ENCODE measurements at regions not wholly inside any gene's neighbourhood (a gene's known extent, or its start where the extent isn't known, plus 50 kb on each side); places are given as distances from the start of the nearest gene placed in this dataset.

DNA sequence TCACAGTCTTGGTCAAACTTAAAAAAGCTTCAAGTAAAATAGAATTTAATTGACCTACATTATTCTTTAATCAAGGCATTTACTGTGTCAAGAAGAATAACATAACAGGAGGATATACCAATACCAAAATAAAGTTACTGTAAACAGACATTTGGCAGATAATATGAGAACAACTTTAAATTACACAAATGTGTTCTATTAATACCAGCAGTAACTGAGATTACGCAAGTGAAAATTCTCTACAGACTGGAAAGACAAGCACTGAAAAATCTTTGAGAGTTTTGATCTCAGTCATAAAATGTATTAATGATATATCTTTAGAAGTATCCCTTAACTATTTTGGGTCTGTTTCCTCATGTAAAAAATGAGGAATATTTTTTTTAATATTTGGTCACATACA lies 169.2 kb upstream of the SOX5 start:
- TF ChIP-seq, protein P1, sequence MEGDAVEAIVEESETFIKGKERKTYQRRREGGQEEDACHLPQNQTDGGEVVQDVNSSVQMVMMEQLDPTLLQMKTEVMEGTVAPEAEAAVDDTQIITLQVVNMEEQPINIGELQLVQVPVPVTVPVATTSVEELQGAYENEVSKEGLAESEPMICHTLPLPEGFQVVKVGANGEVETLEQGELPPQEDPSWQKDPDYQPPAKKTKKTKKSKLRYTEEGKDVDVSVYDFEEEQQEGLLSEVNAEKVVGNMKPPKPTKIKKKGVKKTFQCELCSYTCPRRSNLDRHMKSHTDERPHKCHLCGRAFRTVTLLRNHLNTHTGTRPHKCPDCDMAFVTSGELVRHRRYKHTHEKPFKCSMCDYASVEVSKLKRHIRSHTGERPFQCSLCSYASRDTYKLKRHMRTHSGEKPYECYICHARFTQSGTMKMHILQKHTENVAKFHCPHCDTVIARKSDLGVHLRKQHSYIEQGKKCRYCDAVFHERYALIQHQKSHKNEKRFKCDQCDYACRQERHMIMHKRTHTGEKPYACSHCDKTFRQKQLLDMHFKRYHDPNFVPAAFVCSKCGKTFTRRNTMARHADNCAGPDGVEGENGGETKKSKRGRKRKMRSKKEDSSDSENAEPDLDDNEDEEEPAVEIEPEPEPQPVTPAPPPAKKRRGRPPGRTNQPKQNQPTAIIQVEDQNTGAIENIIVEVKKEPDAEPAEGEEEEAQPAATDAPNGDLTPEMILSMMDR (IDR thresholded peaks at IDR 0.05; ENCODE audit: insufficient read depth, low read length), result no peak
- TF ChIP-seq GABPA (IDR thresholded peaks at IDR 0.05; ENCODE audit: low read depth) (no peak), POLR2AphosphoS5 (IDR thresholded peaks at IDR 0.05; ENCODE audit: low read depth) (no peak), REST (IDR thresholded peaks at IDR 0.05; ENCODE audit: insufficient replicate concordance, low read depth) (no peak)
